ENCODE measurements at regions not wholly inside any gene's neighbourhood (a gene's known extent, or its start where the extent isn't known, plus 50 kb on each side); places are given as distances from the start of the nearest gene placed in this dataset.

- no peak for DNase-seq (ENCODE audit: low read depth)
- TF ChIP-seq CTCF (conservative IDR thresholded peaks at IDR 0.05; ENCODE audit: low read depth, low read length) = no peak
- H3K4me3 ChIP-seq (ENCODE audit: low read length) = no peak overlapping the region
Measured at GRCh38 chrX:104430072-104430741, 135.8 kb upstream of the IL1RAPL2 start.

GRCh38 chrX:104428231-104428630 is 137.8 kb upstream of the IL1RAPL2 start:
- no peak for TF ChIP-seq CTCF (conservative IDR thresholded peaks at IDR 0.05; ENCODE audit: low read depth, low read length)
- H3K4me3 ChIP-seq (ENCODE audit: low read length) = no peak overlapping the region
- DNase-seq (ENCODE audit: low read depth) = no peak

- DNase-seq (ENCODE audit: low read depth) = no peak
Measured at GRCh38 chrX:104427693-104428092, 138.3 kb upstream of the IL1RAPL2 start.

GRCh38 chrX:104427073-104427472 is 138.9 kb upstream of the IL1RAPL2 start:
- TF ChIP-seq CTCF (conservative IDR thresholded peaks at IDR 0.05; ENCODE audit: low read depth, low read length) = no peak
- DNase-seq (ENCODE audit: low read depth) = no peak
- H3K4me3 ChIP-seq (ENCODE audit: low read length) = no peak overlapping the region

More at GRCh38 chrX:104427693-104428092, 138.3 kb upstream of the IL1RAPL2 start:
- no peak for TF ChIP-seq CTCF (conservative IDR thresholded peaks at IDR 0.05; ENCODE audit: low read depth, low read length)
- no peak overlapping the region for H3K4me3 ChIP-seq (ENCODE audit: low read length)

- no peak overlapping the region for H3K4me3 ChIP-seq (ENCODE audit: low read length)
- no peak for DNase-seq (ENCODE audit: low read depth)
- no peak for TF ChIP-seq CTCF (conservative IDR thresholded peaks at IDR 0.05; ENCODE audit: low read depth, low read length)
Measured at GRCh38 chrX:104420907-104421306, 145.1 kb upstream of the IL1RAPL2 start.

GRCh38 chrX:104419926-104420325 is 146.1 kb upstream of the IL1RAPL2 start:
- no peak for TF ChIP-seq CTCF (conservative IDR thresholded peaks at IDR 0.05; ENCODE audit: low read depth, low read length)

GRCh38 chrX:104419211-104419610 is 146.8 kb upstream of the IL1RAPL2 start:
- TF ChIP-seq CTCF (conservative IDR thresholded peaks at IDR 0.05; ENCODE audit: low read depth, low read length) = no peak
- DNase-seq (ENCODE audit: low read depth) = peak; percentile 0
- no peak overlapping the region for H3K4me3 ChIP-seq (ENCODE audit: low read length)

More at GRCh38 chrX:104419926-104420325, 146.1 kb upstream of the IL1RAPL2 start:
- H3K4me3 ChIP-seq (ENCODE audit: low read length) = no peak overlapping the region
- DNase-seq (ENCODE audit: low read depth) = no peak

Data from retinal pigment epithelial cell (primary cell).